GM12873 (cell line): ENCODE measurements at regions not wholly inside any gene's neighbourhood (a gene's known extent, or its start where the extent isn't known, plus 50 kb on each side); places are given as distances from the start of the nearest gene placed in this dataset.

ENCODE experiments used
- TF ChIP-seq, protein P1 (sequence below): IDR thresholded peaks from 2 replicates; pipeline ENCODE4 v1.5.1; 2012; ENCODE audit warnings: low read depth, mild to moderate bottlenecking, moderate library complexity, low read length, control low read depth; ENCODE audit not compliant: insufficient read depth; ENCODE audit errors: missing control alignments

DNA sequence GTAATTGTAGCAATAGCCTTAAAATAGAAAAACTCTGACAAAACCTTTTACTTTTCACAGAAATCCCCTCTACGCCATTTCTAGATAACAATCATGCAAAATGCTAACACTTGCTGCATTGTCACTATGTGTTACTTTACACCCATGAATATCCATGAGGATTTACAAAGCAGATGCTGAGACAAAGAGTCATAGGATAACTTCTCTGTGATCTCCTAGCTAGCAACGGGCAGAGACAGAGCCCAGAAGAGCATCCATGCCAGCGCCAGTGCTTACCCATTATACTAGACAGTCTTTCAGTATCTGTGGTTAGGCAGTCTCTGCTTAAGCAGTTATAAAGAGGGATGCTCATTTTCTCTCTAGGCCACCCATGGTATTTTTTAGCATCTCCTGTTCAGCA, 474.1 kb downstream of the CAAP1 start:
- TF ChIP-seq, protein P1, sequence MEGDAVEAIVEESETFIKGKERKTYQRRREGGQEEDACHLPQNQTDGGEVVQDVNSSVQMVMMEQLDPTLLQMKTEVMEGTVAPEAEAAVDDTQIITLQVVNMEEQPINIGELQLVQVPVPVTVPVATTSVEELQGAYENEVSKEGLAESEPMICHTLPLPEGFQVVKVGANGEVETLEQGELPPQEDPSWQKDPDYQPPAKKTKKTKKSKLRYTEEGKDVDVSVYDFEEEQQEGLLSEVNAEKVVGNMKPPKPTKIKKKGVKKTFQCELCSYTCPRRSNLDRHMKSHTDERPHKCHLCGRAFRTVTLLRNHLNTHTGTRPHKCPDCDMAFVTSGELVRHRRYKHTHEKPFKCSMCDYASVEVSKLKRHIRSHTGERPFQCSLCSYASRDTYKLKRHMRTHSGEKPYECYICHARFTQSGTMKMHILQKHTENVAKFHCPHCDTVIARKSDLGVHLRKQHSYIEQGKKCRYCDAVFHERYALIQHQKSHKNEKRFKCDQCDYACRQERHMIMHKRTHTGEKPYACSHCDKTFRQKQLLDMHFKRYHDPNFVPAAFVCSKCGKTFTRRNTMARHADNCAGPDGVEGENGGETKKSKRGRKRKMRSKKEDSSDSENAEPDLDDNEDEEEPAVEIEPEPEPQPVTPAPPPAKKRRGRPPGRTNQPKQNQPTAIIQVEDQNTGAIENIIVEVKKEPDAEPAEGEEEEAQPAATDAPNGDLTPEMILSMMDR: no peak

DNA sequence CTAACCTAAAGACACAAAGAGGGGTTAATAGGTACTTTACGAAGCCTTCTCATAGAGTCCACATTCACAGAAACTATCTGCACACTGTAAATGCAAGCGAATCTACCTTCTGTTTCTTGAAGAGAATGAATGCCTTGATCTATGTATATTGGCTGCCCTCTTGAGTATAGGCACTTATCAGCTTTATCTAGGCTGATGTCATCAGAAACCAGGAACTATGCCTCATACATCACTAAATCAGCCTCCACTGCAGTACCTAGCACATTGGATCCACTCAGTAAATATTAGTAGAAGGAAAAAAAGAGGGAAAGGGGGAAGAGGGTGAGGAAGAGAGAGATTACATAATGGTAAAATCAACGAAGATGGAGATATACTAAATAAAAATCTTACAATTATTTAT, 477.1 kb downstream of the CAAP1 start:
- TF ChIP-seq, protein P1: no peak

DNA sequence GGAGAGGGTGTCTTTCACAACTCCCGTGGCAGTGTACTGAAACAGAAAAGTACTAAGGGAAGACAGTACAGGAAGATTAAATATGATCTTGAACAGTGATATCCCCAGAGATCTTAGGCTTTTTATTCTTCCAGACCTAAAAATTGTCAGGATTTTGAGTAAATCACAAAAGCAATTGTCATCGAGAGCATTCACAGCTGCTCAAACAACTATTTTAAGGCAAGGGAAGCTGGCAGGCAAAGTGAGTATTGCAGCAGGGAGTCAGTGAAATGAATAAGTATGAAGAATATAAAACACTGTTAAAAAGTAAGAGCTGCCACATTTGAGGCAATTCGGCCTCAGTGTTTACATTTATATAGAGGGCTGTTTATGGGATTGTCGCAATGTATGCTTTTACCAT, 479.0 kb downstream of the CAAP1 start:
- TF ChIP-seq, protein P1: no peak

DNA sequence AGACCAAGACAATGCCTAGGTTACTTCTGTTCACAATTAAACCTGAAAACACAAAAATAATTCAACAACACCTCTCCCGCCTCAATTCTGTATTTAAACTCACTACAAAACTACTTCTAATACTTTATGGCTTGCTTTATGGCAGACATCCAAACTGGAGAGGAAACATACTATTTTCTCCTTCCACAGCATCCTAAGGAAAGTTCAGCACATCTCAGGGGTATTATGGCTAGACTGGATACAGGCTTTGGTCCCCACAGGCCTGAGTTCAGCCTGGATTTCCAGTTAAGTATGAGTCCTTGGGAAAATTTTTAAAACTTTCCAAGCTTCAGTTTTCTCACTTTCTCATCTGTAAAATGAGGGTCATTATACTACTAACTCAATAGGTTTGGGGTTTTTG, 480.2 kb downstream of the CAAP1 start:
- TF ChIP-seq, protein P1: no peak

DNA sequence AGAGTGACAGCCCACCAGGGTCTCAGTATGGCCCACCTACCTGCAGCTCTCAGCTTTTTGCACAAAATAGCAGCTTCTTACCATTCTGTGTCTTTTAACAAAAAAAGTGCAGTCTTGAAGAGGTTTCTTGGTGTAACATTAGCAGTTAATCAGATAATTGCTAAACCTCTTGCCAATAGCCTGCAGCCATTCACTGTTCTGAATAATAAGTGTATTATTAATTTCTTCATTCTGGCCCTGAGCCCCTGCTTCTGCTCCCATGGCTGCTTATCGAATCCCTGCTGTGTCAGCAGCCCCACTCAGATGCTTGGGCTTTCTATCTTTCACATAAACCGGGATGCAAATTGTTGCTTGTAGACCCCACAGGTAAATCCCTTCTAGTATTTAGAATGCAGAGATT, 485.9 kb downstream of the CAAP1 start:
- TF ChIP-seq, protein P1: no peak

DNA sequence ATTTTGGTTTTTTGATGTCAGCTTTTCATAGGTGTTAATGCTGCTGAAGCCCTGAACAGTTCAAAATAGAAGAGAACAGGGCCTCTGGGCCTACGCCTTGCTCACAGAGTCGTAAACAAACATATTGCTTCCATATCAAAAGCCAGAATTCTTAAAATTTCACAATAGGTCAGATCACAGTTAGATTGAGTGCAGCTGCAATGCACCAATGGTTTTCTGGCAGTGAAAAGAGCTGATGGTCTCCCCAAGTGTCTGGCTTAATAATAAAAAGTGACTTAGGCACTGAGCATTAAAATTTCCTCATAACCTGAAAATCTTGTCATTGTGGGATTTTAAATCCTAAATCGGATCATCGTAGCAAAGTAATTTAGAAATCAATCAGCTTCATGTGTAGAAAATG, 493.0 kb downstream of the CAAP1 start:
- TF ChIP-seq, protein P1: no peak

DNA sequence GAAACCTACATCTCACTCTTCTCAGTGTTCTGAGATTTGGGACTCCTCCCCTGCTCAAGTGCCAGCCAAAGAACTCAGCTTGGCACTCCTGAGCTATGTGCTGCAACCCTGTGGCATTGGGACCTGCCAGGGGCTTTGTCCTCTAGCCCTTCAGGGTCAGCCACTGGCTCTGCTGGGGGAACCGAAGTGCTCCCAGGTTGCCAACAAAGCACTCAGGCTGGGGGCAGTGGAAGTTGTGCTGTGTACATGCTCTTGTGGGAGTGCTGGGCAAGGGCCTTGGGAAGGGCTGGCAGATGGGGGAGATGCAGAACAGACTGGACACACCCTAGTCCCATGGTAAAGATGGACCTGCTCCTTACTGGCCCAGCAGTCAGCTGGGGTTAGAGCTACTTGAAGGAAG, 498.6 kb downstream of the CAAP1 start:
- TF ChIP-seq, protein P1: no peak
